ENCODE measurements at regions not wholly inside any gene's neighbourhood (a gene's known extent, or its start where the extent isn't known, plus 50 kb on each side); places are given as distances from the start of the nearest gene placed in this dataset.

DNA sequence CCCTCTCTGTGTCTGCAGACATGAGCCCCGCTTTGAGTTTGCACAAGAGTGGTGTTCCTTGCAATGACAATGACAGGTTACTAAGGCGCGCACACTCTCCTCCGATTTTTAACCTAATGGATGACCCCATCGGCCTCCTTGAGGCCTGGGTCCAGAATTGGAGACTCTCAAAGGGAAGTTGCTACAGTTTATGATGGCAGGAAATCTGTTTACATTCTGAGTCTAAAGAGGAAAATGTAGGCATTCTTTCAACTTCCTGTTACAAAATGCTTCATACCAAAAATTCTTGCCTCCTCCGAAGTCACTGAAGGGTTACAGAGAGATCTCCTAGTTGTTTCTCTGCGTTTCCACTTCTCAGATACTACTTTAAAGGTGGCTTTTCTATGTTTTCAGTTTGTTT is 225.3 kb upstream of the AGAP1 start:
- Histone ChIP-seq H3K4me3 (ENCODE audit: low read length in 3 of 3) (no peak overlapping the region), H3K9me3 (ENCODE audit: control insufficient read depth in 2 of 3, insufficient read depth in 1 of 3, low read length in 3 of 3) (no peaks in the 10 kb centered on the region), H3K36me3 (ENCODE audit: control insufficient read depth in 2 of 3, insufficient read depth in 3 of 3, low read length in 3 of 3) (no peaks in the 10 kb centered on the region), H3K27me3 (ENCODE audit: control insufficient read depth, insufficient read depth, low read length) (no peaks in the 10 kb centered on the region), H3K9ac (ENCODE audit: low read length in 3 of 3) (no peak overlapping the region), H3K27ac (ENCODE audit: low read depth in 2 of 2, low read length in 2 of 2) (no peak overlapping the region), H3K4me1 (ENCODE audit: control insufficient read depth in 2 of 3, insufficient read depth in 2 of 3, low read depth in 1 of 3, low read length in 3 of 3) (peaks cover 0 to 19% (median 13%) of the 10 kb centered on the region in 3 donors)
- intact Hi-C loops (cut with DNase I): no loop called here
- DNase-seq (peak in 2 of 5 donors; percentile 35 to 57), FAIRE-seq (no peak)
- TF ChIP-seq, protein P1, sequence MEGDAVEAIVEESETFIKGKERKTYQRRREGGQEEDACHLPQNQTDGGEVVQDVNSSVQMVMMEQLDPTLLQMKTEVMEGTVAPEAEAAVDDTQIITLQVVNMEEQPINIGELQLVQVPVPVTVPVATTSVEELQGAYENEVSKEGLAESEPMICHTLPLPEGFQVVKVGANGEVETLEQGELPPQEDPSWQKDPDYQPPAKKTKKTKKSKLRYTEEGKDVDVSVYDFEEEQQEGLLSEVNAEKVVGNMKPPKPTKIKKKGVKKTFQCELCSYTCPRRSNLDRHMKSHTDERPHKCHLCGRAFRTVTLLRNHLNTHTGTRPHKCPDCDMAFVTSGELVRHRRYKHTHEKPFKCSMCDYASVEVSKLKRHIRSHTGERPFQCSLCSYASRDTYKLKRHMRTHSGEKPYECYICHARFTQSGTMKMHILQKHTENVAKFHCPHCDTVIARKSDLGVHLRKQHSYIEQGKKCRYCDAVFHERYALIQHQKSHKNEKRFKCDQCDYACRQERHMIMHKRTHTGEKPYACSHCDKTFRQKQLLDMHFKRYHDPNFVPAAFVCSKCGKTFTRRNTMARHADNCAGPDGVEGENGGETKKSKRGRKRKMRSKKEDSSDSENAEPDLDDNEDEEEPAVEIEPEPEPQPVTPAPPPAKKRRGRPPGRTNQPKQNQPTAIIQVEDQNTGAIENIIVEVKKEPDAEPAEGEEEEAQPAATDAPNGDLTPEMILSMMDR (IDR thresholded peaks at IDR 0.05; ENCODE audit: borderline replicate concordance, extremely low read depth, insufficient read depth): no peak

DNA sequence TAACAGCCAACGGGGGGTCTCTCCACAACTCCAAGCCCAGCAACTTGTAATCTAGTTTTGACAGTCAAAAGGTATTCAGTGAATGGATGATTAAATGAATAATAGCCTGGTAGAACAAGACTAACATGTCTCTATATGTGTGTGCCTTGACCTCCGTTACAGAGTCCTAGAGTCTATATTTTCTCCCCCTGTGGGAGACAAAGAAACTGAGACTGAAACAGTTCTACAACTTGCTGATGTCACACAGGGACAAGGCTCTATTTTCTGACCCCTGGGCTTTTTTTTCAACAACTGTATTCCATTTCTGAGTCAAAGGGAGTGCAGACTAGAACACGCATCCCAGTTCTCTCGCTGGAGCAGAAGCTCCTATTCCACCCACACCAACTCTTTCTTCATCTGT is 223.6 kb upstream of the AGAP1 start:
- FAIRE-seq: no peak
- H3K9me3 ChIP-seq (ENCODE audit: control insufficient read depth in 2 of 3, insufficient read depth in 1 of 3, low read length in 3 of 3): no peaks in the 10 kb centered on the region

DNA sequence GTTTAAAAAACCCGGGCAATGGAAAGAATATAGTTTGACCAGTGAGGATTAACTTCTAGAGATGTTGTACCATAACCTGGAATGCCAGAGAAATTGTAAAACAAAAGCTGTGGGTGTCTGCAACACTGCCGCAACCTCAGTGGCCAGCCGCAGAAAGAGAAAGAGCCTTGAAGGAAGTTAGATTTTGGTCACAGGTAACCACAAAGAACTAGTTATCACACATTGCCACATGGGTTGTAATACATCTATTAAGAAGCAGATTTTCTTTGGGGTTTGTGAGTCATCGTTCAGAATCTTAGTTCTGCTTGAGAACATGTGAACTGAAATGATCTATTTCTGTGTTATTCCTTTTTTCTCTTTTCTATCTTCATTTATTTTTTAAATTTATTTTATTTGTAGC is 222.9 kb upstream of the AGAP1 start:
- FAIRE-seq (no peak), DNase-seq (no peak)
- no peak overlapping the region for H3K9ac ChIP-seq (ENCODE audit: low read length in 3 of 3)
- no peak overlapping the region for H3K27ac ChIP-seq (ENCODE audit: low read depth in 2 of 2, low read length in 2 of 2)
- H3K36me3 ChIP-seq (ENCODE audit: control insufficient read depth in 2 of 3, insufficient read depth in 3 of 3, low read length in 3 of 3): no peaks in the 10 kb centered on the region
- TF ChIP-seq, protein P1 (IDR thresholded peaks at IDR 0.05; ENCODE audit: borderline replicate concordance, extremely low read depth, insufficient read depth): no peak
- no peaks in the 10 kb centered on the region for H3K9me3 ChIP-seq (ENCODE audit: control insufficient read depth in 2 of 3, insufficient read depth in 1 of 3, low read length in 3 of 3)
- H3K27me3 ChIP-seq (ENCODE audit: control insufficient read depth, insufficient read depth, low read length): no peaks in the 10 kb centered on the region
- intact Hi-C loops (cut with DNase I): no loop called here
- no peak overlapping the region for H3K4me3 ChIP-seq (ENCODE audit: low read length in 3 of 3)
- peaks cover 0 to 4% (median under 1%) of the 10 kb centered on the region in 3 donors for H3K4me1 ChIP-seq (ENCODE audit: control insufficient read depth in 2 of 3, insufficient read depth in 2 of 3, low read depth in 1 of 3, low read length in 3 of 3)

More for the DNA sequence above, 223.6 kb upstream of the AGAP1 start:
- H3K36me3 ChIP-seq (ENCODE audit: control insufficient read depth in 2 of 3, insufficient read depth in 3 of 3, low read length in 3 of 3): no peaks in the 10 kb centered on the region
- DNase-seq: no peak
- no peak overlapping the region for H3K4me3 ChIP-seq (ENCODE audit: low read length in 3 of 3)
- no peak overlapping the region for H3K9ac ChIP-seq (ENCODE audit: low read length in 3 of 3)
- H3K4me1 ChIP-seq (ENCODE audit: control insufficient read depth in 2 of 3, insufficient read depth in 2 of 3, low read depth in 1 of 3, low read length in 3 of 3): peaks cover 0 to 7% (median 7%) of the 10 kb centered on the region in 3 donors
- H3K27ac ChIP-seq (ENCODE audit: low read depth in 2 of 2, low read length in 2 of 2): no peak overlapping the region
- TF ChIP-seq, protein P1 (IDR thresholded peaks at IDR 0.05; ENCODE audit: borderline replicate concordance, extremely low read depth, insufficient read depth): no peak
- intact Hi-C loops (cut with DNase I): no loop called here
- H3K27me3 ChIP-seq (ENCODE audit: control insufficient read depth, insufficient read depth, low read length): no peaks in the 10 kb centered on the region

DNA sequence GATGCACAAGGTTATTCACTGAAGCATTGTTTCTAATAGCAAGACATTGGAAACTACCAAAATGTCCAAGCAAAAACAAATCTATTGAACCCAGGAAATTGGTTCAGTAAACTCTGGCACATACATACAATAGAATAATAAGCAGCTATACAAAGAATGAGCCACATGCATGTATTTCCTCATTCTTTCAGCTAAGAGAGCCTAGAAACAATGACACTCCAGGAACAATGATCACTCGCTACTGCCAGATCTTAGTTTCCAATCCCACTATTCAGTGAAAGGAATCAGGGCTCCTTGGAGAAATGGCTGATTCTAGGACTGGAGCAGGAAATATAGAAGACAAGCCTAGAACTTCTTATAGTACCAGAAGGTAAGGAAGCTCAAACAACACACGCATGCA is 221.9 kb upstream of the AGAP1 start:
- H3K4me3 ChIP-seq (ENCODE audit: low read length in 3 of 3): no peak overlapping the region
- H3K27me3 ChIP-seq (ENCODE audit: control insufficient read depth, insufficient read depth, low read length): no peaks in the 10 kb centered on the region
- FAIRE-seq (no peak), DNase-seq (no peak)
- H3K9ac ChIP-seq (ENCODE audit: low read length in 3 of 3): no peak overlapping the region
- H3K9me3 ChIP-seq (ENCODE audit: control insufficient read depth in 2 of 3, insufficient read depth in 1 of 3, low read length in 3 of 3): no peaks in the 10 kb centered on the region
- intact Hi-C loops (cut with DNase I): no loop called here
- TF ChIP-seq, protein P1 (IDR thresholded peaks at IDR 0.05; ENCODE audit: borderline replicate concordance, extremely low read depth, insufficient read depth): no peak
- H3K27ac ChIP-seq (ENCODE audit: low read depth in 2 of 2, low read length in 2 of 2): no peak overlapping the region
- no peaks in the 10 kb centered on the region for H3K36me3 ChIP-seq (ENCODE audit: control insufficient read depth in 2 of 3, insufficient read depth in 3 of 3, low read length in 3 of 3)
- peaks cover 0 to 2% (median 0%) of the 10 kb centered on the region in 3 donors for H3K4me1 ChIP-seq (ENCODE audit: control insufficient read depth in 2 of 3, insufficient read depth in 2 of 3, low read depth in 1 of 3, low read length in 3 of 3)
